HL-60 (cell line): ENCODE measurements at regions not wholly inside any gene's neighbourhood (a gene's known extent, or its start where the extent isn't known, plus 50 kb on each side); places are given as distances from the start of the nearest gene placed in this dataset.
"Not testable (repeated sequence)": the region's sequence is repeated elsewhere in the genome, so short reads cannot be mapped to it uniquely, and the experiment has no call there.

Experiments
- CTCF ChIP-seq: IDR thresholded peaks from one replicate; pipeline ENCODE4 v1.5.1; 2011; ENCODE audit warnings: low read length, control low read depth, inconsistent platforms; ENCODE audit not compliant: insufficient read depth
- POLR2AphosphoS5 ChIP-seq: IDR thresholded peaks from 2 replicates; pipeline ENCODE4 v1.6.1; 2012; ENCODE audit warnings: low read depth

DNA sequence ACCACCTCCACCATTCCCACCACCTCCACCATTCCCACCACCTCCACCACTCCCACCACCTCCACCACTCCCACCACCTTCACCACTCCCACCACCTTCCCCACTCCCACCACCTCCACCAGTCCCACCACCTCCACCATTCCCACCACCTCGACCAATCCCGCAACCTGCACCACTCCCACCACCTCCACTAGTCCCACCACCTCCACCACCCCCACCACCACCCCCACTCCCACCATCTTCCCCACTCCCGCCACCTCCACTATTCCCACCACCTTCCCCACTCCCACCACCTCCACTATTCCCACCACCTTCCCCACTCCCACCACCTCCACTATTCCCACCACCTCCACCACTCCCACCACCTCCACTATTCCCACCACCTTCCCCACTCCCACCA lies 94.3 kb upstream of the PAX2 start:
- not testable (repeated sequence) for TF ChIP-seq CTCF, POLR2AphosphoS5
